H7 (cell line): ENCODE measurements at regions not wholly inside any gene's neighbourhood (a gene's known extent, or its start where the extent isn't known, plus 50 kb on each side); places are given as distances from the start of the nearest gene placed in this dataset.
"Not testable (repeated sequence)": the region's sequence is repeated elsewhere in the genome, so short reads cannot be mapped to it uniquely, and the experiment has no call there.

ENCODE experiments used
- DNase-seq: peaks from one replicate; pipeline ENCODE4 v3.0.0; 2012
- H3K27me3 ChIP-seq: 2 replicates; pipeline ENCODE4 v1.6.0; 2011; ENCODE audit warnings: mild to moderate bottlenecking, low read length; ENCODE audit not compliant: control insufficient read depth, insufficient read depth
- H3K36me3 ChIP-seq: replicated peaks from 2 replicates; pipeline ENCODE4 v1.5.1; 2011; ENCODE audit warnings: low read length; ENCODE audit not compliant: control insufficient read depth, insufficient read depth
- H3K4me3 ChIP-seq: 2 replicates; pipeline ENCODE4 v1.5.1; 2011; ENCODE audit warnings: low read depth, mild to moderate bottlenecking, control low read depth, low read length, moderate library complexity; ENCODE audit not compliant: insufficient read depth

GRCh38 chr12:47478426-47478825 lies 227.4 kb downstream of the RPAP3 start:
- DNase-seq, result no peak
- no peaks in the 10 kb centered on the region for H3K36me3 ChIP-seq
- no peaks in the 10 kb centered on the region for H3K27me3 ChIP-seq
- no peak overlapping the region for H3K4me3 ChIP-seq

DNA sequence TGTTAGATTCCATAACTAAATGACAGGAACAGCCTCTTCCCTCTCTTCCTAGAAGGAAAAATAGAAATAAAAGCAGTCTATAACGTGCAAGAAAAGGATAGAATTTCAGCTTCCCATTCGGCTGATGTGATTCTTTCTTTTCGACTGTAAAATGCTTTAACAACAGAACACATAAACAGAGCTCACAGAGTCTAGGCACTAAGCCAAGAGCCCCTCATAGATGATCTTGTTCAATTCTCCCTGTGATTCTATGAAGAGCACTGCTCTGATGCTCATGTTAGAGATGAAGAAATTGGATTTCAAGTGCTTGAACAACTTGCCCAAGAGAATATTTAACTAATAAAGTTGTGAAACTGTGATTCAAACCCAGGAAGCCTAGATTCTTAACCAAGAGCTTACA lies 232.7 kb downstream of the RPAP3 start:
- Histone ChIP-seq H3K27me3 (no peaks in the 10 kb centered on the region), H3K4me3 (no peak overlapping the region), H3K36me3 (no peaks in the 10 kb centered on the region)
- no peak for DNase-seq

DNA sequence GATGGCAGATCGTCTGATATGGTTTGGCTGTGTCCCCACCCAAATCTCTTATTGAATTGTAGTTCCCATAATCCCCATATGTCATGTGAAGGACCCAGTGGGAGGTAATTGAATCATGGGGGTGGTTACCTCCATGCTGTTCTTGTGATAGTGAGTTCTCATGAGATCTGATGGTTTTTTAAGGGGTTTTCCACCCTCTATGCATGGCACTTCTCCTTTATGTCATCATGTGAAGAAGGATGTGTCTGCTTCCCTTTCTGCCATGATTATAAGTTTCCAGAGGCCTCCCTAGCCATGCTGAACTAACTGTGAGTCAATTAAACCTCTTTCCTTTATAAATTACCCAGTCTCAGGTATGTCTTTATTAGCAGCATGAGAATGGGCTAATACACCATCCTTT lies 235.5 kb downstream of the RPAP3 start:
- DNase-seq, H3K27me3 ChIP-seq, H3K36me3 ChIP-seq, H3K4me3 ChIP-seq: not testable (repeated sequence)

- H3K36me3 ChIP-seq, DNase-seq, H3K4me3 ChIP-seq, H3K27me3 ChIP-seq: not testable (repeated sequence)
Measured at GRCh38 chr12:47463918-47464317, 241.9 kb downstream of the RPAP3 start.

DNA sequence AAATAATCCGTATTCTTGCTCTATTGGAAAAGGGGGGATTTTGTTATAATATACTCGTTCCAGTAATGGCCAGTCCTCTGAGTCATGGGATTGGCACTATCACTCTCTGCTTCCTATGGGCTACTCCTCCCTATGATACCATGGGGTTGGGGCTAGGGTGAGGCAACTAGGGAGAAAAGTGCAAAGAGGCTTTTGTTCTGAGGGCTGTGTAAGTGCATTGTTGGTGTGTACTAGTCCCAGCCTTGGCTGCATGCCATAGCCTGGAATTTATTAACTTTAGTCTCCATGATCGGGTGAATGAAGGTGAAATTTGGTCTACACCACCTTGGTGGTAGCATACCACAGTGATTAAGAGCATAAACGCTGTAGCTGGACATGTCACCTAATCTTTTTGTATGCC lies 247.6 kb downstream of the RPAP3 start:
- Histone ChIP-seq H3K4me3 (no peak overlapping the region), H3K27me3 (no peaks in the 10 kb centered on the region), H3K36me3 (no peaks in the 10 kb centered on the region)
- no peak for DNase-seq

GRCh38 chr12:47449797-47450196 lies 256.0 kb downstream of the RPAP3 start:
- DNase-seq, result no peak
- Histone ChIP-seq H3K36me3 (no peaks in the 10 kb centered on the region), H3K27me3 (no peaks in the 10 kb centered on the region), H3K4me3 (no peak overlapping the region)

DNA sequence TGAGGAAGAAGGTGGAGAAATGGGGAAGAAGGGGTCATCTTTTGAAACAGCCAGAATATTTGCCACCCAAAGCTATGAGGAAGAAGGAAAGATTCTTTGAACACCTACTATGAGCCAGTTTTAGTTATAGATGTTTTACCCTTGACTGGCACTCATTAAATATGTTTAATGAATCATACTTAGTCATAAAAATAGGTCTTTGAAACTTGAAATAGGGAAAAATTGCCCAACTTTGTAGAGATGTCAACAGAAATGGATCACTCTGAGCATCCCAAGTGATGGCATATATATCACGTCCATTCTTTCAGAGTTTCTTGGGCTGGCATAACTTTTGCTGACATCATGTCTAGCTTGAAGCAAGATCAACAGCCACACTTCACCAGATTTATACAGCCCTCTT lies 263.5 kb downstream of the RPAP3 start:
- no peak for DNase-seq
- no peaks in the 10 kb centered on the region for H3K27me3 ChIP-seq
- H3K36me3 ChIP-seq, result no peaks in the 10 kb centered on the region

GRCh38 chr12:47441490-47441889 lies 264.3 kb downstream of the RPAP3 start:
- Histone ChIP-seq H3K4me3 (no peak overlapping the region), H3K36me3 (no peaks in the 10 kb centered on the region), H3K27me3 (no peaks in the 10 kb centered on the region)
- DNase-seq, result no peak

More for the DNA sequence above, 263.5 kb downstream of the RPAP3 start:
- no peak overlapping the region for H3K4me3 ChIP-seq

GRCh38 chr12:47438175-47438574 lies 267.7 kb downstream of the RPAP3 start:
- no peak overlapping the region for H3K4me3 ChIP-seq
- no peaks in the 10 kb centered on the region for H3K36me3 ChIP-seq
- no peak for DNase-seq
- no peaks in the 10 kb centered on the region for H3K27me3 ChIP-seq

- Histone ChIP-seq H3K27me3 (no peaks in the 10 kb centered on the region), H3K36me3 (no peaks in the 10 kb centered on the region), H3K4me3 (no peak overlapping the region)
- DNase-seq, result no peak
Measured at GRCh38 chr12:47437570-47437969, 268.3 kb downstream of the RPAP3 start.

GRCh38 chr12:47433876-47434275 lies 272.0 kb downstream of the RPAP3 start:
- no peak for DNase-seq
- Histone ChIP-seq H3K4me3 (no peak overlapping the region), H3K36me3 (no peaks in the 10 kb centered on the region), H3K27me3 (no peaks in the 10 kb centered on the region)

GRCh38 chr12:47426678-47427309 lies 279.0 kb downstream of the RPAP3 start:
- H3K36me3 ChIP-seq, DNase-seq, H3K27me3 ChIP-seq, H3K4me3 ChIP-seq: not testable (repeated sequence)

- no peaks in the 10 kb centered on the region for H3K27me3 ChIP-seq
- no peak overlapping the region for H3K4me3 ChIP-seq
- DNase-seq, result no peak
- H3K36me3 ChIP-seq, result no peaks in the 10 kb centered on the region
Measured at GRCh38 chr12:47422611-47423010, 283.2 kb downstream of the RPAP3 start.

DNA sequence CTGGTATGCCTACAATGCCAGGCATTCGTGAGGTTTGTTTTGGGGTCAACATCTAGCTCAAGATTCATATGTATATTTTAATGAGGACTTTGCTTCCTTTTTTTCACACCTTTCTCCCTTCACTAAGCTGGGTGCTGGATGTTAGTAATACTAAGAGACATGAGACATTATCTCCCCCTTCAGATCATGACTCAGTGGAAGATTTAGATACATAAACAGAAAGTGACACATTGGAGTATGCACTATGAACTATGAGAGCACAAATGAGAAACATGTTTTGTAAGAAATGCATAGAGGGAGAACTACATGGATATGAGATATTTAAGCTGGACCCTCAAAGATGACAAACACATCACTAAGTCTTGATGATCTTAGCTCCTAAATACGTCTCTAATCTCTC lies 286.3 kb downstream of the RPAP3 start:
- Histone ChIP-seq H3K27me3 (no peaks in the 10 kb centered on the region), H3K4me3 (no peak overlapping the region), H3K36me3 (no peaks in the 10 kb centered on the region)
- DNase-seq, result no peak

DNA sequence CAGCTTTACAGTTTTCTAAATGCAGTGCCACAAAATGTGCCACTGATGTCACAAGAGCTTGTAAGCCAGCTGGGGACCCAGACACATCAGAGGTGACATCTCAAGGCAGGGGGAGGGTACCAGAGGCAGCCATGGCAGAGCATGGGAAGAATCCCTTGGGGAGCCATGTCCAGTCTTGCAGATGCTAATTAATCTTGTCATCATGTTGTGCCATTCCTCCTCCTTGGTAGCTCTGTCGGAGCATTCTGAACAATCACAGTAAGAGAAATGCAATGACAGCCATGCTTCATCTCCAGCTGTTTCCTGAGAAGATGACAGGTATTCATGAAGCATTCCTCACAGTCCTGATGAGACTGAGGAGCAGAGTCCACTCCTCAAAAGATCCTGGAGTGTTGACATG lies 287.9 kb downstream of the RPAP3 start:
- H3K27me3 ChIP-seq, result no peaks in the 10 kb centered on the region
- H3K36me3 ChIP-seq, result no peaks in the 10 kb centered on the region
- DNase-seq, result no peak
- no peak overlapping the region for H3K4me3 ChIP-seq

DNA sequence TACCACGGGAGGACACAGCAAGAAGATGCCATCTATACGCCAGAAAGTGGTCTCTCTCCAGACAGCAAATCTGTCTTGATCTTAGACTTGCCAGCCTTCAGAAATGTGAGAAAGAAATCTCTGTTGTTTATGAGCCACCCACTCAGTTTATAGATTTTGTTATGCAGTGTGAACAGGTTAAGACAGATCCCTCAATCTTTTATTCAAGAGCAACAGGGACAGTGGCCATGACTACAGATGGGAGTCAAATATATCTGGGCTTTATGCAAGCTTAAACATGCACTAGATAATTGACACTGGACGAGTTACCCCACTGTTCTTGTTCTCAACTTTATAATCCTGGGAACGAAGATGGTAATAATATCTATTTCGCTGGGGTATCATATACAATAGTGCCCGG lies 288.7 kb downstream of the RPAP3 start:
- no peak for DNase-seq
- no peaks in the 10 kb centered on the region for H3K36me3 ChIP-seq
- no peak overlapping the region for H3K4me3 ChIP-seq
- H3K27me3 ChIP-seq, result no peaks in the 10 kb centered on the region
